GM12878 (cell line): ENCODE measurements at regions not wholly inside any gene's neighbourhood (a gene's known extent, or its start where the extent isn't known, plus 50 kb on each side); places are given as distances from the start of the nearest gene placed in this dataset.

ENCODE experiments used
- ATAC-seq: fragments of 200-7000 bp; cut with Tn5 transposase; 3 replicates; pipeline ENCODE4 v1.9.1; 2020; ENCODE audit warnings: mild to moderate bottlenecking, moderate library complexity
- BruUV-seq: library from RNA; stranded (reverse); fragments of 400-500 nt; replicated peaks from 2 replicates; lab custom pipeline; 2021; lab: Mats Ljungman, UMichigan
- CTCF ChIA-PET: fragments of 300-600 bp; sonication (Branson Sonifier 250); formaldehyde crosslinking; extraction: SDS; loops from one replicate; lab custom pipeline; 2021; ENCODE audit warnings: inconsistent platforms; lab: Yijun Ruan, JAX
- POLR2A ChIA-PET: fragments of 350-600 bp; formaldehyde crosslinking; extraction: SDS; loops from one replicate; lab custom pipeline; 2021; ENCODE audit warnings: inconsistent platforms; lab: Charles Lee
- RAD21 ChIA-PET: fragments of 300-600 bp; sonication (Branson Sonifier 250); formaldehyde crosslinking; loops from one replicate; lab custom pipeline; 2023; ENCODE audit warnings: antibody characterized with exemption; ENCODE audit not compliant: unreplicated experiment; lab: Charles Lee
- SMC1A ChIA-PET: fragments of 300-600 bp; sonication (Branson Sonifier 250); formaldehyde crosslinking; loops from one replicate; lab custom pipeline; 2023; ENCODE audit not compliant: unreplicated experiment, uncharacterized antibody; lab: Charles Lee
- DNase-seq: peaks from one replicate; pipeline ENCODE4 v3.0.0-alpha.2; 2011; ENCODE audit warnings: low read depth, low spot score
- FAIRE-seq: peaks from 3 replicates; lab custom pipeline; 2011; peaks lifted over from hg19 to GRCh38; lab: Jason Lieb, UNC
- H2AFZ ChIP-seq: 2 replicates; pipeline ENCODE4 v1.6.0; 2011; ENCODE audit warnings: low read depth, low read length, control low read depth; ENCODE audit not compliant: control insufficient read depth
- H3K27ac ChIP-seq: 2 replicates; pipeline ENCODE4 v1.5.1; 2011; ENCODE audit warnings: control low read depth; ENCODE audit not compliant: control insufficient read depth, insufficient read depth
- H3K27me3 ChIP-seq, 2 experiments: replicated peaks in 1 of 2; 2 replicates each; pipeline versions ENCODE4 v1.6.0 to v1.6.1; 2011; ENCODE audit warnings: low read length in 1 of 2; ENCODE audit not compliant: control insufficient read depth in 2 of 2, insufficient read depth in 2 of 2
- H3K36me3 ChIP-seq, 2 experiments: 2 replicates each; pipeline ENCODE4 v1.5.1; 2011; ENCODE audit warnings: low read length in 1 of 2; ENCODE audit not compliant: control insufficient read depth in 2 of 2, insufficient read depth in 2 of 2
- H3K4me1 ChIP-seq: 2 replicates; pipeline ENCODE4 v1.6.1; 2011; ENCODE audit warnings: mild to moderate bottlenecking, low read length, moderate library complexity, mixed read lengths; ENCODE audit not compliant: control insufficient read depth, insufficient read depth
- H3K4me2 ChIP-seq: 2 replicates; pipeline ENCODE4 v1.6.0; 2011; ENCODE audit warnings: control low read depth; ENCODE audit not compliant: control insufficient read depth, insufficient read depth
- H3K4me3 ChIP-seq: fragments of 200-600 bp; sonication (generic); 2 replicates; pipeline ENCODE4 v1.5.1; 2016
- H3K79me2 ChIP-seq: 2 replicates; pipeline ENCODE4 v1.6.0; 2011; ENCODE audit warnings: low read length; ENCODE audit not compliant: control insufficient read depth, insufficient read depth
- H3K9ac ChIP-seq: 2 replicates; pipeline ENCODE4 v1.8.0; 2011; ENCODE audit warnings: low read length, control low read depth, mixed read lengths; ENCODE audit not compliant: control insufficient read depth, insufficient read depth
- H3K9me3 ChIP-seq: replicated peaks from 3 replicates; pipeline ENCODE4 v1.5.1; 2011; ENCODE audit warnings: mild to moderate bottlenecking, low read length; ENCODE audit not compliant: control insufficient read depth, insufficient read depth
- H4K20me1 ChIP-seq: 2 replicates; pipeline ENCODE4 v1.6.0; 2011; ENCODE audit not compliant: control insufficient read depth, insufficient read depth
- ATF7 ChIP-seq: fragments of 450-650 bp; IDR thresholded peaks from 2 replicates; pipeline ENCODE4 v1.6.1; 2016; ENCODE audit warnings: low read depth, mild to moderate bottlenecking
- CBX3 ChIP-seq: fragments of 200-600 bp; sonication (generic); IDR thresholded peaks from 2 replicates; pipeline ENCODE4 v1.6.1; 2016; ENCODE audit warnings: low read depth, borderline replicate concordance
- CHD2 ChIP-seq: IDR thresholded peaks from 2 replicates; pipeline ENCODE4 v1.6.1; 2011; ENCODE audit warnings: low read depth, low read length, improper control_type of control experiment, borderline replicate concordance
- CREB1 ChIP-seq: IDR thresholded peaks from 2 replicates; pipeline ENCODE4 v1.6.1; 2012; ENCODE audit warnings: low read depth, mild to moderate bottlenecking, inconsistent platforms
- DPF2 ChIP-seq: fragments of 450-650 bp; IDR thresholded peaks from 2 replicates; pipeline ENCODE4 v1.6.1; 2017; ENCODE audit warnings: mild to moderate bottlenecking
- KDM1A ChIP-seq: fragments of 200-600 bp; sonication (generic); IDR thresholded peaks from 2 replicates; pipeline ENCODE4 v1.6.1; 2016; ENCODE audit warnings: borderline replicate concordance
- NKRF ChIP-seq: fragments of 450-650 bp; conservative IDR thresholded peaks from 2 replicates; pipeline ENCODE4 v1.6.1; 2017; ENCODE audit warnings: mild to moderate bottlenecking, moderate library complexity
- NR2F1 ChIP-seq: fragments of 450-650 bp; conservative IDR thresholded peaks from 2 replicates; pipeline ENCODE4 v1.6.1; 2017; ENCODE audit warnings: mild to moderate bottlenecking
- PAX8 ChIP-seq: fragments of 450-650 bp; IDR thresholded peaks from 2 replicates; pipeline ENCODE4 v1.6.1; 2017; ENCODE audit warnings: mild to moderate bottlenecking, moderate library complexity
- SP1 ChIP-seq: IDR thresholded peaks from one replicate; pipeline ENCODE4 v1.6.1; 2011; ENCODE audit warnings: low read depth, low read length
- ZBTB33 ChIP-seq: fragments of 450-650 bp; IDR thresholded peaks from 2 replicates; pipeline ENCODE4 v1.6.1; 2017; ENCODE audit warnings: mild to moderate bottlenecking
- ZSCAN29 ChIP-seq: fragments of 450-650 bp; IDR thresholded peaks from 2 replicates; pipeline ENCODE4 v1.6.1; 2017; ENCODE audit warnings: mild to moderate bottlenecking, moderate library complexity
- WGBS: methylation state at CpG from one replicate; pipeline ENCODE4 v1.1.6; 2016; ENCODE audit warnings: low lambda C conversion rate; ENCODE audit not compliant: insufficient replicate concordance, insufficient coverage; ENCODE audit errors: missing lambda C conversion rate; 5-methylcytosine and 5-hydroxymethylcytosine counted together
- in situ Hi-C: fragments of 300-500 bp; cut with MboI; formaldehyde crosslinking; loops from 9 replicates; pipeline ENCODE4 v1.14.3; 2018; ENCODE audit warnings: mixed read lengths
- intact Hi-C: fragments of 100-400 bp; cut with micrococcal nuclease; formaldehyde crosslinking; loops from one replicate; pipeline ENCODE4 v1.14.2; 2022; ENCODE audit not compliant: unreplicated experiment

GRCh38 chr6:40340196-40340595 is 247.0 kb downstream of the LRFN2 start:
- Histone ChIP-seq H3K9ac (no peak overlapping the region), H3K9me3 (no peaks in the 10 kb centered on the region), H3K27me3 (peaks cover 0 to 3% of the 10 kb centered on the region in 2 experiments; a peak in 3 of 4 replicates), H3K4me3 (no peak overlapping the region), H3K79me2 (no peaks in the 10 kb centered on the region), H4K20me1 (no peaks in the 10 kb centered on the region), H3K27ac (no peak overlapping the region), H2AFZ (no peak overlapping the region), H3K4me1 (no peaks in the 10 kb centered on the region), H3K36me3 (no peaks in the 10 kb centered on the region), H3K4me2 (no peak overlapping the region)
- in situ Hi-C loops (no loop called here), intact Hi-C loops (no loop called here)
- no TSS peak for BruUV-seq
- SMC1A ChIA-PET, result no interaction called here
- ATAC-seq (no peak), DNase-seq (no peak), FAIRE-seq (no peak)
- WGBS, result 32% methylated on average over 8 of the region's 8 CpGs
- TF ChIP-seq NKRF, result no peak
- no peak for TF ChIP-seq ZSCAN29
- no peak for TF ChIP-seq DPF2
- no peak for TF ChIP-seq CHD2
- no peak for TF ChIP-seq ZBTB33
- TF ChIP-seq KDM1A, result no peak
- TF ChIP-seq ATF7, result no peak
- TF ChIP-seq NR2F1, result no peak
- TF ChIP-seq CBX3, result no peak
- no peak for TF ChIP-seq SP1
- TF ChIP-seq PAX8, result no peak
- no peak for TF ChIP-seq CREB1
- POLR2A ChIA-PET, result no interaction called here
- RAD21 ChIA-PET, result no interaction called here
- CTCF ChIA-PET, result no interaction called here
